COLO829 (cell line): ENCODE measurements at regions not wholly inside any gene's neighbourhood (a gene's known extent, or its start where the extent isn't known, plus 50 kb on each side); places are given as distances from the start of the nearest gene placed in this dataset.
"Not testable (repeated sequence)": the region's sequence is repeated elsewhere in the genome, so short reads cannot be mapped to it uniquely, and the experiment has no call there.

Source experiments
- DNase-seq: peaks from one replicate; pipeline ENCODE4 v3.0.0; 2012; ENCODE audit warnings: low spot score

- no peak for DNase-seq
Observed at GRCh38 chr10:31187607-31188210, 131.3 kb upstream of the ZEB1 start.

GRCh38 chr10:31188792-31189406 is 130.1 kb upstream of the ZEB1 start:
- DNase-seq: no peak

GRCh38 chr10:31190488-31190887 is 128.5 kb upstream of the ZEB1 start:
- no peak for DNase-seq

- no peak for DNase-seq
Observed at GRCh38 chr10:31192475-31192874, 126.5 kb upstream of the ZEB1 start.

- no peak for DNase-seq
Observed at GRCh38 chr10:31194986-31195385, 124.0 kb upstream of the ZEB1 start.

- no peak for DNase-seq
Observed at GRCh38 chr10:31197886-31198285, 121.1 kb upstream of the ZEB1 start.

- DNase-seq: no peak
Observed at GRCh38 chr10:31204090-31204489, 114.9 kb upstream of the ZEB1 start.

GRCh38 chr10:31207636-31208035 is 111.4 kb upstream of the ZEB1 start:
- DNase-seq: no peak

GRCh38 chr10:31209478-31209877 is 109.5 kb upstream of the ZEB1 start:
- DNase-seq: no peak

GRCh38 chr10:31210190-31210589 is 108.8 kb upstream of the ZEB1 start:
- no peak for DNase-seq

GRCh38 chr10:31213959-31214358 is 105.1 kb upstream of the ZEB1 start:
- DNase-seq: no peak

- DNase-seq: no peak
Observed at GRCh38 chr10:31215052-31215451, 104.0 kb upstream of the ZEB1 start.

- DNase-seq: no peak
Observed at GRCh38 chr10:31219306-31219705, 99.7 kb upstream of the ZEB1 start.

GRCh38 chr10:31228780-31229179 is 90.2 kb upstream of the ZEB1 start:
- DNase-seq: not testable (repeated sequence)

GRCh38 chr10:31239961-31240360 is 79.1 kb upstream of the ZEB1 start:
- DNase-seq: no peak

GRCh38 chr10:31242902-31243301 is 76.1 kb upstream of the ZEB1 start:
- peak; percentile 24 for DNase-seq

- DNase-seq: not testable (repeated sequence)
Observed at GRCh38 chr10:31251118-31251517, 67.9 kb upstream of the ZEB1 start.

GRCh38 chr10:31253237-31253636 is 65.8 kb upstream of the ZEB1 start:
- no peak for DNase-seq

GRCh38 chr10:31261511-31262311 is 57.3 kb upstream of the ZEB1 start:
- DNase-seq: peak; percentile 13

GRCh38 chr10:31262672-31263071 is 56.3 kb upstream of the ZEB1 start:
- no peak for DNase-seq

- no peak for DNase-seq
Observed at GRCh38 chr10:31263903-31264302, 55.1 kb upstream of the ZEB1 start.

- no peak for DNase-seq
Observed at GRCh38 chr10:31268444-31269303, 50.3 kb upstream of the ZEB1 start.
